ENCODE measurements at regions not wholly inside any gene's neighbourhood (a gene's known extent, or its start where the extent isn't known, plus 50 kb on each side); places are given as distances from the start of the nearest gene placed in this dataset.

GRCh38 chr5:54844905-54845566, 140.4 kb downstream of the ESM1 start:
- TF ChIP-seq, protein P1, sequence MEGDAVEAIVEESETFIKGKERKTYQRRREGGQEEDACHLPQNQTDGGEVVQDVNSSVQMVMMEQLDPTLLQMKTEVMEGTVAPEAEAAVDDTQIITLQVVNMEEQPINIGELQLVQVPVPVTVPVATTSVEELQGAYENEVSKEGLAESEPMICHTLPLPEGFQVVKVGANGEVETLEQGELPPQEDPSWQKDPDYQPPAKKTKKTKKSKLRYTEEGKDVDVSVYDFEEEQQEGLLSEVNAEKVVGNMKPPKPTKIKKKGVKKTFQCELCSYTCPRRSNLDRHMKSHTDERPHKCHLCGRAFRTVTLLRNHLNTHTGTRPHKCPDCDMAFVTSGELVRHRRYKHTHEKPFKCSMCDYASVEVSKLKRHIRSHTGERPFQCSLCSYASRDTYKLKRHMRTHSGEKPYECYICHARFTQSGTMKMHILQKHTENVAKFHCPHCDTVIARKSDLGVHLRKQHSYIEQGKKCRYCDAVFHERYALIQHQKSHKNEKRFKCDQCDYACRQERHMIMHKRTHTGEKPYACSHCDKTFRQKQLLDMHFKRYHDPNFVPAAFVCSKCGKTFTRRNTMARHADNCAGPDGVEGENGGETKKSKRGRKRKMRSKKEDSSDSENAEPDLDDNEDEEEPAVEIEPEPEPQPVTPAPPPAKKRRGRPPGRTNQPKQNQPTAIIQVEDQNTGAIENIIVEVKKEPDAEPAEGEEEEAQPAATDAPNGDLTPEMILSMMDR (IDR thresholded peaks at IDR 0.05), result peak; percentile 66 to 70 (median 68)
- TF ChIP-seq POLR2A (IDR thresholded peaks at IDR 0.05), result no peak
